PC-3 (cell line): ENCODE measurements at regions not wholly inside any gene's neighbourhood (a gene's known extent, or its start where the extent isn't known, plus 50 kb on each side); places are given as distances from the start of the nearest gene placed in this dataset.

Source experiments
- ATAC-seq: fragments of 200-7000 bp; cut with Tn5 transposase; 2 replicates; pipeline ENCODE4 v1.9.1; 2020; ENCODE audit warnings: mild to moderate bottlenecking, moderate library complexity
- BruUV-seq: library from RNA; stranded (reverse); fragments of 400-500 nt; replicated peaks from 2 replicates; lab custom pipeline; 2021; lab: Mats Ljungman, UMichigan
- CTCF ChIA-PET: fragments of 300-600 bp; sonication (Branson Sonifier 250); formaldehyde crosslinking; loops from one replicate; lab custom pipeline; 2022; ENCODE audit warnings: antibody characterized with exemption; lab: Charles Lee
- POLR2A ChIA-PET: fragments of 300-600 bp; sonication (Branson Sonifier 250); formaldehyde crosslinking; loops from one replicate; lab custom pipeline; 2022; ENCODE audit warnings: antibody characterized with exemption; ENCODE audit not compliant: unreplicated experiment; lab: Charles Lee
- DNase-seq: peaks from one replicate; pipeline ENCODE4 v3.0.0-alpha.2; 2015
- H2AFZ ChIP-seq: fragments of 300-600 bp; sonication (generic); 2 replicates; pipeline ENCODE4 v1.6.0; 2016; ENCODE audit warnings: antibody characterized with exemption, low read length
- H3F3A ChIP-seq: fragments of 300-600 bp; sonication (generic); one replicate; pipeline ENCODE4 v1.6.0; 2017; ENCODE audit warnings: antibody characterized with exemption, low read length, control low read depth, mild to moderate bottlenecking; ENCODE audit not compliant: unreplicated experiment
- H3K27ac ChIP-seq: fragments of 300-600 bp; sonication (generic); 2 replicates; pipeline ENCODE4 v1.5.1; 2016; ENCODE audit warnings: mild to moderate bottlenecking, low read length
- H3K27me3 ChIP-seq: fragments of 300-600 bp; sonication (generic); 2 replicates; pipeline ENCODE4 v1.6.1; 2016; ENCODE audit warnings: low read length, mixed read lengths
- H3K36me3 ChIP-seq: fragments of 300-600 bp; sonication (generic); 2 replicates; pipeline ENCODE4 v1.6.1; 2016; ENCODE audit warnings: low read depth, mixed run types, low read length, mixed read lengths
- H3K4me1 ChIP-seq: fragments of 300-600 bp; sonication (generic); 2 replicates; pipeline ENCODE4 v1.5.1; 2016; ENCODE audit warnings: low read length; ENCODE audit not compliant: insufficient read depth
- H3K4me2 ChIP-seq: fragments of 300-600 bp; sonication (generic); 2 replicates; pipeline ENCODE4 v1.6.0; 2016; ENCODE audit warnings: low read length
- H3K4me3 ChIP-seq: fragments of 300-600 bp; sonication (generic); 2 replicates; pipeline ENCODE4 v1.5.1; 2016; ENCODE audit warnings: mild to moderate bottlenecking, low read length, mixed read lengths
- H3K79me2 ChIP-seq: fragments of 300-600 bp; sonication (generic); 2 replicates; pipeline ENCODE4 v1.6.1; 2017; ENCODE audit warnings: low read length, mixed read lengths
- H3K9ac ChIP-seq: fragments of 300-600 bp; sonication (generic); 2 replicates; pipeline ENCODE4 v1.6.0; 2016; ENCODE audit warnings: mild to moderate bottlenecking, low read length
- H3K9me2 ChIP-seq: fragments of 300-600 bp; sonication (generic); replicated peaks from 2 replicates; pipeline ENCODE4 v1.6.1; 2016; ENCODE audit warnings: mixed run types, low read length, mixed read lengths
- H3K9me3 ChIP-seq: fragments of 300-600 bp; sonication (generic); 2 replicates; pipeline ENCODE4 v1.6.1; 2016; ENCODE audit warnings: low read length, mixed read lengths
- H4K20me1 ChIP-seq: fragments of 300-600 bp; sonication (generic); 2 replicates; pipeline ENCODE4 v1.6.1; 2016; ENCODE audit warnings: low read length, mixed read lengths
- EZH2 ChIP-seq: fragments of 300-600 bp; sonication (generic); IDR thresholded peaks from one replicate; pipeline ENCODE4 v1.6.1; 2017; ENCODE audit warnings: antibody characterized with exemption, mild to moderate bottlenecking, low read length; ENCODE audit not compliant: unreplicated experiment
- EZH2phosphoT487 ChIP-seq: fragments of 300-600 bp; sonication (generic); IDR thresholded peaks from 2 replicates; pipeline ENCODE4 v1.6.1; 2018; ENCODE audit warnings: mild to moderate bottlenecking, antibody characterized with exemption, low read length, borderline replicate concordance
- intact Hi-C: fragments of 100-400 bp; cut with micrococcal nuclease; formaldehyde crosslinking; loops from 2 replicates; pipeline ENCODE4 v1.9.0; 2023
- TF ChIP-seq, protein P1 (sequence below): fragments of 300-600 bp; sonication (generic); conservative IDR thresholded peaks from 2 replicates; pipeline ENCODE4 v1.5.1; 2017; ENCODE audit warnings: antibody characterized with exemption, low read depth, mild to moderate bottlenecking, low read length

DNA sequence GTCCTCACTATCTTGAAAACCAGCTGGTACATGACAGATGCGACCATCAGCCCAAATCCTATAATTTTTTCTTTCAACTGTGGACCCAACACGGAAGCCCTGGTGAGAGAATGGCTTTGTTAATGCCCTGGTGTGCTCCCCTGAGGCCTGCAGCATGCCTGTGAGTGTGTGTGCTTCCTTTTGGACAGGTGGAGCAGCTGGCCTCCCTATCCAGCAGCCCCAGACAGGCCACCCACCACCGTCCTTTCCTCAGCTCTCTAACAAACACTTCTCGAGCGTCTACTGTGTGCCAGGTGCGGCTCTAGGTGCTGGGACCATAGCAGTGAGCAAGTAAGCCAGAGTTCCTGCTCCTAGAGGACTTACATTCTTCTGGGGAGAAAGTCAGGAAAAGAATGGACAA lies 78.9 kb upstream of the GZMB start:
- ChIA-PET POLR2A (no interaction called here), CTCF (no interaction called here)
- Histone ChIP-seq H3K79me2 (no peaks in the 10 kb centered on the region), H3K9ac (no peak overlapping the region), H3K4me1 (no peaks in the 10 kb centered on the region), H3K36me3 (no peaks in the 10 kb centered on the region), H3K4me2 (no peak overlapping the region), H3K27ac (no peak overlapping the region), H3K4me3 (no peak overlapping the region), H4K20me1 (no peaks in the 10 kb centered on the region), H3K27me3 (0 out of 2 replicates have a peak, but pooled peaks cover under 1% of the 10 kb centered on the region), H3K9me2 (no peaks in the 10 kb centered on the region), H2AFZ (no peak overlapping the region), H3K9me3 (no peaks in the 10 kb centered on the region), H3F3A (no peaks in the 10 kb centered on the region)
- no peak for ATAC-seq
- TF ChIP-seq, protein P1, sequence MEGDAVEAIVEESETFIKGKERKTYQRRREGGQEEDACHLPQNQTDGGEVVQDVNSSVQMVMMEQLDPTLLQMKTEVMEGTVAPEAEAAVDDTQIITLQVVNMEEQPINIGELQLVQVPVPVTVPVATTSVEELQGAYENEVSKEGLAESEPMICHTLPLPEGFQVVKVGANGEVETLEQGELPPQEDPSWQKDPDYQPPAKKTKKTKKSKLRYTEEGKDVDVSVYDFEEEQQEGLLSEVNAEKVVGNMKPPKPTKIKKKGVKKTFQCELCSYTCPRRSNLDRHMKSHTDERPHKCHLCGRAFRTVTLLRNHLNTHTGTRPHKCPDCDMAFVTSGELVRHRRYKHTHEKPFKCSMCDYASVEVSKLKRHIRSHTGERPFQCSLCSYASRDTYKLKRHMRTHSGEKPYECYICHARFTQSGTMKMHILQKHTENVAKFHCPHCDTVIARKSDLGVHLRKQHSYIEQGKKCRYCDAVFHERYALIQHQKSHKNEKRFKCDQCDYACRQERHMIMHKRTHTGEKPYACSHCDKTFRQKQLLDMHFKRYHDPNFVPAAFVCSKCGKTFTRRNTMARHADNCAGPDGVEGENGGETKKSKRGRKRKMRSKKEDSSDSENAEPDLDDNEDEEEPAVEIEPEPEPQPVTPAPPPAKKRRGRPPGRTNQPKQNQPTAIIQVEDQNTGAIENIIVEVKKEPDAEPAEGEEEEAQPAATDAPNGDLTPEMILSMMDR, result no peak
- TF ChIP-seq EZH2 (no peak), EZH2phosphoT487 (no peak)
- no peak for DNase-seq
- no TSS peak for BruUV-seq
- intact Hi-C loops, result no loop called here

DNA sequence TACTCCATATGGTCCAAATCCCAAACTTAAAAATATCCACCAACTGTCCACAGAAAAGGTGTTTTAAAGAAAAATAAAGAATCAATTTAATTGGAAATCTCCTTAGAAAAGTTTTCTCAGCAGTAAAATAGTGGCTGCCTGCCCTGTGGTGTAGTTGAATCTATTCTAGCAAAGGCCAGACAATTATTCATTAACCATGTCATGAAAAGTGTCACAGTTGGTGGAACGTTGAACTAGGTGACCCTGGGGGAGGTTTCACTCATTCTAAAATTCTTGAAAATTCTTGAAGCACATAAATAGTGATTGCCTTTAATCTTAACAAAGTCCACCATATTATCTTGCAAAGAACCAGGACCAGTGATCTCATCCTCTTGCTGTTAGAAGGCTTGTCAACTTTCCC lies 78.4 kb upstream of the GZMB start:
- BruUV-seq, result no TSS peak
- DNase-seq (no peak), ATAC-seq (no peak)
- Histone ChIP-seq H3K4me2 (no peak overlapping the region), H3F3A (no peaks in the 10 kb centered on the region), H3K9me3 (no peaks in the 10 kb centered on the region), H3K27me3 (peaks cover 6% of the 10 kb centered on the region), H3K9me2 (no peaks in the 10 kb centered on the region), H3K4me3 (no peak overlapping the region), H2AFZ (no peak overlapping the region), H3K79me2 (no peaks in the 10 kb centered on the region), H3K4me1 (no peaks in the 10 kb centered on the region), H3K27ac (no peak overlapping the region), H3K36me3 (no peaks in the 10 kb centered on the region), H4K20me1 (no peaks in the 10 kb centered on the region), H3K9ac (no peak overlapping the region)
- TF ChIP-seq, protein P1, result no peak
- no peak for TF ChIP-seq EZH2
- no peak for TF ChIP-seq EZH2phosphoT487
- intact Hi-C loops, result no loop called here
- CTCF ChIA-PET, result no interaction called here
- POLR2A ChIA-PET, result no interaction called here

DNA sequence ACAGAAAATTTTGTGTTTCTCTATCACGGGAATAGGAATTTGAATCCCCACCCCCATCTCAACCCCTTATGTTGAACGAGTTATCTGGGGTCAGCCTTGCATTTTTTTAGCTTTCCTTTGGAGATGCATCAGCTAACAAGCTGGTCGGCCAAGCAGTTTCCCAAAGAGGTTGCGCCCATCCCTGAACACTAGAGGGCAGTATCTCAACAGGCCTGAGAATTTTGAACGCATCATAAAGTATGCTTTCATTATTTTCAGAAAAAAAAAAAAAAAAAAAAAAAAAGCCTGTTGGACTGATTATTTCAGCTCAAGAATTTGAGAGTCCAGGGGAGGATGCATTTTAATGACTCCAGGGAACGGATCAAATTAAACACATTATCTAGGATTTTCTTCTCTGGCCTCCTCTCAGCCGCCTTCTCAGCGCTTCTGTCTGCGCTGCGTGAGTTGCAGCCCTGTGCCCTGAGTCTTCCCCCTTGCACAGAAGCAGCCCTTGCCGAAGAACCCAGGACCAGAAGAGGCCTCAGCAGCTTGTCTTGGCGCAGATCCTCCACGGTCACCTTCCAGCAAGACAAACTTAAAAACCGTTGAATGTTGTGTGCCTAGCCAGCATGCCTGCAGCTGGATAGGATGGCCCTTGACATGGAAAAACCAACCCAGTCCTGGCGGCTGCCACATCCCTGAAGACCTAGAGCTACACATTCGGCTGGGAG lies 76.6 kb upstream of the GZMB start:
- intact Hi-C loops, result loop anchor here (2.0 kb wide), 1 partner anchor 440 kb away; no protein-coding TSS in a partner anchor
- BruUV-seq, result no TSS peak
- no peak overlapping the region for H3K27ac ChIP-seq
- peak overlapping the region; percentile 50; the same call in 1 of the 2 replicates for H3K4me3 ChIP-seq
- no peaks in the 10 kb centered on the region for H3K36me3 ChIP-seq
- POLR2A ChIA-PET, result no interaction called here
- no peaks in the 10 kb centered on the region for H4K20me1 ChIP-seq
- H3K4me1 ChIP-seq, result no peaks in the 10 kb centered on the region
- DNase-seq (peak; percentile 66), ATAC-seq (peak; percentile 46)
- no peaks in the 10 kb centered on the region for H3K79me2 ChIP-seq
- TF ChIP-seq, protein P1, result peak; percentile 83
- no peak for TF ChIP-seq EZH2phosphoT487
- peak overlapping the region; percentile 67; the same call in 1 of the 2 replicates for H2AFZ ChIP-seq
- H3F3A ChIP-seq, result no peaks in the 10 kb centered on the region
- no peak overlapping the region for H3K9ac ChIP-seq
- peak overlapping the region; percentile 54 for H3K4me2 ChIP-seq
- no peaks in the 10 kb centered on the region for H3K9me3 ChIP-seq
- no peaks in the 10 kb centered on the region for H3K9me2 ChIP-seq
- CTCF ChIA-PET, result interaction anchor here (0.7 kb wide), 1 partner anchor 695 kb away, joined by 11 read pairs; no protein-coding TSS in a partner anchor
- peaks cover 12% of the 10 kb centered on the region for H3K27me3 ChIP-seq
